ENCODE measurements at regions not wholly inside any gene's neighbourhood (a gene's known extent, or its start where the extent isn't known, plus 50 kb on each side); places are given as distances from the start of the nearest gene placed in this dataset.
"Not testable (repeated sequence)": the region's sequence is repeated elsewhere in the genome, so short reads cannot be mapped to it uniquely, and the experiment has no call there.

DNA sequence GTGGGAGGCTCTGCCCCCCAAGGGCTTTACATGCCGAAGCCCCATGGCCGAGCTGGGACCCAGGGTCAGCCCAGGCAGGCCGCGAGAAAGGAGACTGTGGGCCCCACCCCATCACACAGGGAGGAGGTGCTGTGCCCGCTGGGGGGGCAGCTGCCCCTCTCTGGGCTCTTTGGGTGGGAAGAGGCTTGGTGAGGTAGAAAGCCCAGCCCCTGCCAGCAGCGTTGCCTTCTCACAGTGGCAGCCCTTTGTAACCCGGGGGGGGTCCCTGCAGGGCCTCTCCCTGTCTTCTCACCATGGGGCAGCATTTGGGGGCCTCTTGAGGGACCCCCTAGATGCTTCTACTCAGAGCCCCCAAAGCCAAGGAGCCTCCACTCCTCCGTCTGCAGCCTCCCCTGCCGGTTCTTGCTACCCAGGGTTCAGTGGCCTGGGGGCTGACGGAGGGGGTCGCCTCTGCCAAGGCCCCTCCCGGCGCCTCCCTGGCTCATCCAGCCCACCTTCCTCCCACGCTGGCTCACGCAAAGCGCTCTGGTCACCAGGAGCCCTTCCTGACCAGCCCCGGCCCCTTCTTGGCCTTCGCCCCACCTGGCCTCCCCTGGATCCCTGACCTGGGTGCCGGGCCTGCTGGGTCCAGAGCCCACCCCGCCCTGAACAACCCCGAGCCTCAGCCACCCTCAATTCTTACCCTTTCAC, 893.5 kb downstream of the RPIA start:
- TF ChIP-seq, protein P1, sequence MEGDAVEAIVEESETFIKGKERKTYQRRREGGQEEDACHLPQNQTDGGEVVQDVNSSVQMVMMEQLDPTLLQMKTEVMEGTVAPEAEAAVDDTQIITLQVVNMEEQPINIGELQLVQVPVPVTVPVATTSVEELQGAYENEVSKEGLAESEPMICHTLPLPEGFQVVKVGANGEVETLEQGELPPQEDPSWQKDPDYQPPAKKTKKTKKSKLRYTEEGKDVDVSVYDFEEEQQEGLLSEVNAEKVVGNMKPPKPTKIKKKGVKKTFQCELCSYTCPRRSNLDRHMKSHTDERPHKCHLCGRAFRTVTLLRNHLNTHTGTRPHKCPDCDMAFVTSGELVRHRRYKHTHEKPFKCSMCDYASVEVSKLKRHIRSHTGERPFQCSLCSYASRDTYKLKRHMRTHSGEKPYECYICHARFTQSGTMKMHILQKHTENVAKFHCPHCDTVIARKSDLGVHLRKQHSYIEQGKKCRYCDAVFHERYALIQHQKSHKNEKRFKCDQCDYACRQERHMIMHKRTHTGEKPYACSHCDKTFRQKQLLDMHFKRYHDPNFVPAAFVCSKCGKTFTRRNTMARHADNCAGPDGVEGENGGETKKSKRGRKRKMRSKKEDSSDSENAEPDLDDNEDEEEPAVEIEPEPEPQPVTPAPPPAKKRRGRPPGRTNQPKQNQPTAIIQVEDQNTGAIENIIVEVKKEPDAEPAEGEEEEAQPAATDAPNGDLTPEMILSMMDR (IDR thresholded peaks at IDR 0.05; ENCODE audit: low read depth, low read length), result not testable (repeated sequence)
- TF ChIP-seq EZH2phosphoT487 (IDR thresholded peaks at IDR 0.05; ENCODE audit: low read depth), result not testable (repeated sequence)
